Cerebellar nuclear complex (tissue), 1 donor: ENCODE measurements at regions not wholly inside any gene's neighbourhood (a gene's known extent, or its start where the extent isn't known, plus 50 kb on each side); places are given as distances from the start of the nearest gene placed in this dataset.

Experiments used
- DNase-seq, 2 experiments: peaks; one replicate each; lab custom pipeline; 2025; lab: John Stamatoyannopoulos, UW

DNA sequence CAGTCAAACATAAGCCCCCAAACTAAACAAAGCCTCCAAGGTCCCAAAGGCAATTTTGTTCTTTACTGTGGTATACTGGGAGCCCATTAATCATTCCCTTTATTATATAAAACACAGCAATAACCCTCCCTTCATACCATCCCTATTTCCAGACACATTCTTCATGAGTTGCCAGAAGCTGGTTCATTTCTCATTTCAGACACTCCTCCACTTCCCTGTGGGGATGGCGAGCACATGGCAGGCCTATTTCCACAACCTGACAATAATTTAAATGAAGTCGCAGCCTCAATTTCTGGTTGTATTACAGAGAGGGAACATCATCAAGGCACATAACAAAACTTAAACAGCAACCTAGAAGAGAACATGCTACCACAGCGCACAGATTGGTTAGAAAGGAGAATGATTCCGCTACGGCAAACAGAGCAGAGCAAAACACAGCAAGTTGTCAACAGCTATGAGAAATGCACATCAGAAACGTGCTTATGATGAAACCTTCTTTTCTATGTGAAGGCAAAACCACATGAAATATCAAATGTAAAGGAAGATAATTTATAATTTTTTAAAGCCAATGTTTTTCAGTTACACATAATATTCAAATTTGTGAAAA, 63.3 kb upstream of the ARHGEF3 start:
- no peak for DNase-seq

DNA sequence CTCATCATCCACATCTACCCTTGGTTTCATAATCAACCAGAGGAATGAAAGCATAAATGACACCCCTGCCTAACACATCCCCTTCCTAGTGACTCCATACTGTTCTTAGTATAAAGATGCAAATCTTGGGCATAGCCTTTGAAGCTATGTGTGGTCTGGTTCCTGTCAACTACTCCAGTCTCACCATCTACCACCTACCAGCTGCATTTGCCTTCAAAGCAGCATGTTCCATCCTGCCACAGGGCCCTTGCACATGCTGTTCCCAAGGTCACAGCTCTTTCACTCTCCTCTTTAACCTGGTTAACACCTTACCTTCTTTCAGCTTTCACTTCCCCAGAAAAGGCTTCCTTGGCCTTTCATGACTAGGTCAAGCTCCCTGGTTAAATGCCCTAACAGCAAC, 62.3 kb upstream of the ARHGEF3 start:
- DNase-seq, result no peak

DNA sequence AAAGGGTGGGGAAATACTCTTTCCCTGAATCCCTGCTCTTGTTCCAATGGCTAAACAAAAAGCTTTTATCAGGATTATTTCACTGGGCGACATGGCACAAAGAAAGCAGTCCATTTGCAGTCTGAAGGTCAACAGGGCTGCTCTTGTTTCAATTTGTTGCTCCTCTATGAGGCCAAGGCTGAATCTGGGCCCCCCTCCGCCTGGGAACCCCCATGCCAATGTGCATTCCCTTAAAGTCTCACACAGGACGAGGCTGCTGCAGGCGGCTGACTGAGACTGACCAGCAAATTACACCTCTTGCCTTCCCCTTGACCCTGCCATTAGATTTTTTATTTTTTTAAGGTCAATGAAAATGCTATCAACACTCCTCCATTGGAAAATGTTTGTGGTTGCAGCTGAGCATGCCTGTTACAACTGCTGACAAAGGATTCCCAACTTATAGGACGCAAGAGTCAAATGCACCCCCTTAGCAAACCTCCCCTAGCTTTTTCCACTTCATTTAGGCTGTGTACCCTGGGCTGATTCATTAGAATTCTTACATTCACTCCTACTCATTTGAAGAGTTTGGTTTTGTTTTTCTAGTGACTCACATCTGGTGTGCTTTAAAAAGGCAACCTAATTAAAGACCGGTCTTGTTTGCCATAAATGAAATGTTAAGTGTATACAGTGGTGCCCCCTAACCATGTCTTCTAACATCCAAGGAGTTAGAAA, 60.8 kb upstream of the ARHGEF3 start:
- no peak for DNase-seq

DNA sequence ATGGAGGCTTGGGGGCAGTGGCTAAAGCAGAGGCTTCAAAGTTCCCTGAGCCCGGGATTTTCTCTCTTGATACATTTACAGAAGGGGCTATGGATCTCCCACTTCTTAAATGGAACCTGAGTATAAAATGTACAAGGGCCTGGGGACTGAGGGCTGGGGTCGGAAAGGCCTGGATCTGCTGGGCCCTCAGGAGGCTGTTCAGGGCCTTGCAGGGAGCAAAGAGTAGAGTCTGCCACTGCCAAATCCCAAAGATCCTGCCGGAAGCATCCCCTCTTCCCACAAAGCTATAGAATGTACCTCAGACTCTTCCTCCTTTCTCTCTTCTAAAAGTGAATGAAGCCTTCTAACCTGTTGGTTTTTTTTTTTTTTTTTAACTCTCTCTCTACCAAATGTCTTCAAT, 59.8 kb upstream of the ARHGEF3 start:
- no peak for DNase-seq

DNA sequence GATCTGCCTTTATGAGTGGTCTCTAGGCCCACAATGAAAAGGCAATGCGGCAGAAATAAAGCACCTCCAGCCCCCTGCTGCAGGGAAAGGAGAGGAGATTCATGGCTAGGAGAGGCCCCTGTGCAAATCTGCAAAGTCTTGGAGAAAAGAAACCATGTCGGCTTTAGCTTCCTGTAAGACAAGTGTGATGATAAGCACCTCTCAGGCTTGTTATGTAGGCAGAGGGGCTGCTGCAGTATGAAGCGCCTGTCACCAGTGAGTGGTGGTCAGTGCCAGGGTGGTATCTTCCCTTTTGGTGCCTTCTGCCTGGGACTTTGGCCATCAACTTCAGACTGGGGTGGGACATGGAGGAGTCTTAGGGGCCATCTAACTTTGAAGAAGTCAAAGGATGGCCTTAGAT, 59.2 kb upstream of the ARHGEF3 start:
- DNase-seq, result no peak

DNA sequence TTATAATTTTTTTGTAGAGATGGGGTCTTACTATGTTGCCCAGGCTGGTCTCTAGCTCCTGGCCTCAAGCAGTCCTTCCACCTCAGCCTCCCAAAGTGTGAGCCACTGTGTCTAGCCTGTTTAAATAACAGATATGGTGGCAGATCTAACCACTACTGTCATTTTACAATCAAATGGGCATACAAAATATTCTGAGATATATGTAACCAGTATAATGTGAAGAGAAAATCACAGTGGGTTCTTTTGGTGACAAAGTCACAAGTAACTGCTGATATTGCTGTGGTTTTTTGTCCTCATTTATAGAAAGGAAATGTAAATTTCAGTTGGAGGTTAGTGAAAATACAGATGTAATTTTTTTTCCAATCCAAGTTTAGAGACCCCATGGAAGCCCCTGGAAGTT, 58.6 kb upstream of the ARHGEF3 start:
- DNase-seq, result no peak

DNA sequence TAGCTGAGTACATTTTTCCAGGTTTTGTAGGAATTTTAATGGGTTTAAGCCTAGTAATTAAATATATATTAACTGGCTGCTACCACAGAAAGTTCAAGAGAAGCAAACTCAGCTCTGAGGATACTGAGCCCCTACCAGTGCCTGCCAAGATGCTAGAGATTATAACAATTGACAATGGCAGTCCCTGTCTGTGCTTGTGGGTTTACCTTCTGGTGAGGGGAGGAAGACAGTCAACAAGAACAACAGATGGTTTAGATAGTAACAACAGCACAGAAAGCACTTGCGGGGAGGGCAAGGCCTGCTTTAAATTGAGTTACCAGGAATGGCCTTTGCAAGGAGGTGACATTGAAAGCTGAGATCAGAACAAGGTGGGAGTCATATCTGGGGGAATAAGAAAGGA, 56.6 kb upstream of the ARHGEF3 start:
- no peak for DNase-seq

DNA sequence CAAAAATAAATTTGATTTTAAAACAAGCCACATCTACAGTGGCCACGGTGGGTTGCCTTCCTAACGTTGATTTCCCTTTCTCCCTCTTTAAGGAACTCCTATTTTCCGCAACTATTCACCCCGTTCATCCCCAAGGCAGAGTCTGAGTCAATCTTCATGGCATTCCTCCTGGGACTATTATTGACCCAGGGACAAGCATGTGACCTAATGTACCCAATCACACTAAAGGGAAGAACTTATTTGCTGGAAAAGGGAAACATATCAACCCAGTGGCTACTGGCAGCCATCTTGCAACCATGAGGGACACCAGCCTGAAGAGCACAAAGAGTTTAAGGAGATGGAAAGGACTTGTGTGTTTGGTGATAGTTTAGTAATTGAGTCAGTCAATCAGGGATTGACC, 55.4 kb upstream of the ARHGEF3 start:
- no peak for DNase-seq

DNA sequence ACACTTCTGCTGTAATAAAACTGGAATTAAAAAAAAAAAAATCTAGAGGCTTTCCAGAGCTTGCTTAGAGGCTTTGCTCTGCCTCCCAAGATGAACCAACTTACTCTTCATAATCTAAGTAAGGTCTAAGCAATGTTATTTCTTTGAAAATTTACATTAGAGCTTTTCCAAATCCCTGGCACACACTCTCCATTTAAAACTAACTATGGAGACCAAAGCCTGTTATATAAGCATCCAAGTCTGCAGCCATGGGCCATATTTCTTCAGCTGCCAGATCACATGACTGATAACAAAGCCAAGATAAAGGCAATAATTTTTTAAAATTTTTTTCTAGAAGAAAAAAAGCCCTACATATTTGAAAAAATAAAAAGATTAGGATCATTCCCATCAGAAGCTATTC, 55.0 kb upstream of the ARHGEF3 start:
- DNase-seq, result no peak

DNA sequence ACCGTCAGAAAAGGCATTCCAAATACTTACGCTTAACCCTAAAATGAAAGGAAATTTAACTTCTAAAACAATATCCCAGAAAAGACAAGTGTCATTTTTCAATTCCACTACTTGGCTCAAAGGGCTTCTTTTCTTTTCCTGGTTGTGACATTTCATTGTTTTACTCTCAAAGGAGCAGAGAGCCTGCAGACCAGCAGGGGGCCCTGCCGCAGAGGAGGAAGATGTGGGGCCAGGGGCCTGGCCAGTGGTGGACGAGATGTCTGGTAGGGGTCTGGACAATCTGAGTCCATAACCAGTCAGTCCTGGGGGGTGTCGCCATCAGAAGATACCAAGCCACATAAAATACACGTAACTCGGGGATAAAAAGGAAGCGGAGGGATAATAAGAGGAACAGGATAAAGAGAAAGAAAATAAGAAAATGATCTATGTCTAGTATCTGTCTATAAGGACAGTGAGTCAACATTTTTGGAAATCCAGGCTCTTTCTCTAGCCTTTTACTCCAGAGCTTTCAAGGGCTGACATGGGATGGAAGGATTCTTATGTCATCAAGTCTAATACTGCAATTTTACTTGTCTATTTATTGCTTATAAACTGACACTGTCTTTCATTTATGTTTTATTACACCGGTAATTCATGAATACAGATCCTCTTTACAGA, 54.2 kb upstream of the ARHGEF3 start:
- DNase-seq, result no peak

DNA sequence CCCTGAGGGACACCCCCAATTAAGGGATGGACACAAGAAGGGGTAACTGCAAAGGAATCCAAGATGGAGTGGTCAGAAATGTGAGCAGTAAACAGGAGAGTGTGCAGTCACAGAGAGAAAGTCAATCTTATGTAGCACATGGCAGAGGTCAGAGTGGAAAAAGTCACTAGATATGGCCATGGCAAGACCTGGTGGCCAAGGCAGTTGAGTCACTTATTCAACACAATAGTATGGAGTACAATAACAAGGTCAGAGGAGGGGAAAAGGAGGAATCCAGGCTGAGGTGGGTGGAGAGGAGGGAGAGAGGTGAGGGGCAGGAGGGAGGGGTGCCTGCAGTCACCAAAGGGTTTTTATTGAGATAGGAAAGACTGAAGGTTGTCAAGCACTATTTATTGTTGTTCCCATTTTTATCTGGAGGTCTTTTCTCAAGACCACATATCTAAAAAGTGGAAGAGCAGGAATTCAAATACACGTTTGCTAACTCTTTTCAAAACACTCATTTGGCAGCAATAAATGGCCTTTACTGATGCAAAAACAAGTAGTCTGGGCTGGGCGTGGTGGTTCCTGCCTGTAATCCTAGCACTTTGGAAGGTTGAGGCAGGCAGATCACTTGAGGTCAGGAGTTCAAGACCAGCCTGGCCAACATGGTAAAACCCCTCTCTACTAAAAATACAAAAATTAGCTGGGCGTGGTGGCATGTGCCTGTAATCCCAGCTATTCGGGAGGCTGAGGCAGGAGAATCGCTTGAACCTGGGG, 53.3 kb upstream of the ARHGEF3 start:
- DNase-seq, result no peak

DNA sequence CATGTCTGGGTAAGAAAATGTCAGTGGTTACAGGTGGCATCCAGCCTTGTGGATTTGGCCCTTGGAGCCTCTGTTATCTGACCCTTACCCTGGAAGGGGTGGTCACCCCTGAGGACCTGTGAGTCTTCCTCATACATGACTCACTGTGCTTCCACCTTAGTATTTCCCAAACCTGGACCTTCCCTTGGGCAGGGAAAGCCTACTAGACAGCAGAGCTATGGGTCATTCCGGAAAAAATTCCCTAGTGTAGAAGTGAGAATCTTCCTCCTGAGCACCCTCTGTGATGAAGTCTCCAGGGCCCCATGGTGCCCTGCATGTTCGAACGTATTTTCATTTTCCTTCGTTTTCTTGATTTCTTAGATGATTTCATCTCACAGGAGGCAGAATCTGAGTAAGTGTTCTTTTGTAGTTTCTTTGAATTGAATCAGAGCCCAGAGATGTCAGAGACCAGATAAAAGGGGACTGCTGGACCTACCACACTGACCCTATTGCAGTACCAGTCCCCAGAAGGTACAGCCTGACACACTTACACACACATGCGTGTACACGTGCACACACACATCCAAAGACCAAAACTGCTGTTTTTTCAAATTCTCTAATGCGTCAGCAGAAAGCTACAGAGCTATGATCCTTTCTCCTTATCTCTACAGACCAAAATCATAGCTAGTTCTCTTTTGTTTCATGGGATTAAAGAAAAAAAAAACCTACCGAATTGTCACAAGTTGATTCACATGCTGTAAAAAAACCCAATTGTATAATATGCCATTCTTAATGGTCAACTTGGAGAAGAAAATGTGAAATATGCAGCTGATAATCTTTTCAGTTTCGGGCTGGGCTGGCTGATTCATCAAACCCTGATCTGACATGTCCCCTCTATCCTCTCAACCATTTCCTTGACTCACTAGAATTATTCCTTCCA, 50.5 kb upstream of the ARHGEF3 start:
- no peak for DNase-seq
